Esophagus muscularis mucosa (tissue), 4 donors: ENCODE measurements at regions not wholly inside any gene's neighbourhood (a gene's known extent, or its start where the extent isn't known, plus 50 kb on each side); places are given as distances from the start of the nearest gene placed in this dataset.

ENCODE experiments used
- DNase-seq: peaks from one replicate; pipeline ENCODE4 v3.0.0-alpha.2; 2017; ENCODE audit errors: extremely low spot score
- H3K27ac ChIP-seq, 4 donors: fragments of 200-600 bp; sonication (generic); replicated peaks in 1 of 4; 1 replicate in 3 of 4; 2 replicates in 1 of 4; pipeline ENCODE4 v1.5.1; 2016 to 2019; ENCODE audit warnings: mild to moderate bottlenecking in 1 of 4
- H3K27me3 ChIP-seq, 4 donors: fragments of 200-600 bp; sonication (generic); one replicate each; pipeline versions ENCODE4 v1.5.1 to v1.6.0; 2016 to 2019
- H3K36me3 ChIP-seq, 4 donors: fragments of 200-600 bp; sonication (generic); one replicate each; pipeline ENCODE4 v1.5.1; 2016 to 2019
- H3K4me1 ChIP-seq, 4 donors: fragments of 200-600 bp; sonication (generic); one replicate each; pipeline ENCODE4 v1.5.1; 2016 to 2019
- H3K4me3 ChIP-seq, 4 donors: fragments of 200-600 bp; sonication (generic); 1 replicate in 2 of 4; 2 replicates in 2 of 4; pipeline ENCODE4 v1.5.1; 2016 to 2019; ENCODE audit warnings: mild to moderate bottlenecking in 4 of 4, moderate library complexity in 1 of 4
- H3K9me3 ChIP-seq, 4 donors: fragments of 200-600 bp; sonication (generic); 1 replicate in 3 of 4; 2 replicates in 1 of 4; pipeline ENCODE4 v1.5.1; 2016 to 2019
- EP300 ChIP-seq: sonication (generic); formaldehyde crosslinking; IDR thresholded peaks from one replicate; pipeline ENCODE4 v1.6.1; 2017; ENCODE audit warnings: antibody characterized with exemption
- POLR2A ChIP-seq: fragments of 450-650 bp; IDR thresholded peaks from one replicate; pipeline ENCODE4 v1.6.1; 2017; ENCODE audit warnings: antibody characterized with exemption, moderate library complexity, mild to moderate bottlenecking, low read depth
- POLR2AphosphoS5 ChIP-seq, 2 donors: sonication (generic); formaldehyde crosslinking; IDR thresholded peaks; one replicate each; pipeline ENCODE4 v1.6.1; 2017; ENCODE audit warnings: antibody characterized with exemption in 2 of 2
- WGBS: methylation state at CpG from one replicate; pipeline ENCODE4 v1.1.5; 2018; 5-methylcytosine and 5-hydroxymethylcytosine counted together
- intact Hi-C: fragments of 100-400 bp; cut with DNase I; formaldehyde crosslinking; loops from one replicate; pipeline ENCODE4 v1.15.1; 2023
- TF ChIP-seq, protein P1 (sequence below), 3 experiments: fragments of 200-600 bp in 2 of 3; fragments of 450-650 bp in 1 of 3; sonication (generic) in 2 of 3; IDR thresholded peaks; one replicate each; pipeline ENCODE4 v1.5.1; 2017 to 2019; ENCODE audit warnings: antibody characterized with exemption in 3 of 3, mild to moderate bottlenecking in 2 of 3, moderate library complexity in 1 of 3

DNA sequence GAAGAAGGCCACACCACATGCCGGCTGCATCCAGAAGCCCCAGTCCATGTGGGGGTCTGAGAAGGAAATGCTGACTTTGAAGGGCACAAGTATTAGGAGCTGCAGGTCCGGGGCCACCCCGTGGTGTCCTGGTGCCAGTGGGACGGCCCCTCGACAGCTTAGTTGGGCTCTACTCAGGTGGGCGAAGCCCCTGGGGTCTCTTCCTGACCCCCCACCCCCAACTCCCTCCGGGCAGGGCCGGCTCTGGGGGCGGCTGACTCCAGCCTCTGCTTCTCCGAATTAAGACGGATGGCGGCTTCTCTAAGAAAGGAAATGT, 62.1 kb upstream of the TTC34 start:
- no peak overlapping the region for H3K4me3 ChIP-seq
- no peaks in the 10 kb centered on the region for H3K36me3 ChIP-seq
- H3K4me1 ChIP-seq, result peaks cover 0 to 6% (median 0%) of the 10 kb centered on the region in 4 donors
- DNase-seq, result no peak
- peaks cover 0 to 91% (median 9%) of the 10 kb centered on the region in 4 donors for H3K27me3 ChIP-seq
- no peak overlapping the region for H3K27ac ChIP-seq
- intact Hi-C loops, result no loop called here
- WGBS, result 17% methylated on average over 6 of the region's 12 CpGs
- no peaks in the 10 kb centered on the region for H3K9me3 ChIP-seq
- TF ChIP-seq POLR2AphosphoS5 (IDR thresholded peaks at IDR 0.05), result no peak
- TF ChIP-seq EP300, result no peak
- TF ChIP-seq POLR2A, result no peak
- TF ChIP-seq, protein P1, sequence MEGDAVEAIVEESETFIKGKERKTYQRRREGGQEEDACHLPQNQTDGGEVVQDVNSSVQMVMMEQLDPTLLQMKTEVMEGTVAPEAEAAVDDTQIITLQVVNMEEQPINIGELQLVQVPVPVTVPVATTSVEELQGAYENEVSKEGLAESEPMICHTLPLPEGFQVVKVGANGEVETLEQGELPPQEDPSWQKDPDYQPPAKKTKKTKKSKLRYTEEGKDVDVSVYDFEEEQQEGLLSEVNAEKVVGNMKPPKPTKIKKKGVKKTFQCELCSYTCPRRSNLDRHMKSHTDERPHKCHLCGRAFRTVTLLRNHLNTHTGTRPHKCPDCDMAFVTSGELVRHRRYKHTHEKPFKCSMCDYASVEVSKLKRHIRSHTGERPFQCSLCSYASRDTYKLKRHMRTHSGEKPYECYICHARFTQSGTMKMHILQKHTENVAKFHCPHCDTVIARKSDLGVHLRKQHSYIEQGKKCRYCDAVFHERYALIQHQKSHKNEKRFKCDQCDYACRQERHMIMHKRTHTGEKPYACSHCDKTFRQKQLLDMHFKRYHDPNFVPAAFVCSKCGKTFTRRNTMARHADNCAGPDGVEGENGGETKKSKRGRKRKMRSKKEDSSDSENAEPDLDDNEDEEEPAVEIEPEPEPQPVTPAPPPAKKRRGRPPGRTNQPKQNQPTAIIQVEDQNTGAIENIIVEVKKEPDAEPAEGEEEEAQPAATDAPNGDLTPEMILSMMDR (IDR thresholded peaks at IDR 0.05), result no peak

DNA sequence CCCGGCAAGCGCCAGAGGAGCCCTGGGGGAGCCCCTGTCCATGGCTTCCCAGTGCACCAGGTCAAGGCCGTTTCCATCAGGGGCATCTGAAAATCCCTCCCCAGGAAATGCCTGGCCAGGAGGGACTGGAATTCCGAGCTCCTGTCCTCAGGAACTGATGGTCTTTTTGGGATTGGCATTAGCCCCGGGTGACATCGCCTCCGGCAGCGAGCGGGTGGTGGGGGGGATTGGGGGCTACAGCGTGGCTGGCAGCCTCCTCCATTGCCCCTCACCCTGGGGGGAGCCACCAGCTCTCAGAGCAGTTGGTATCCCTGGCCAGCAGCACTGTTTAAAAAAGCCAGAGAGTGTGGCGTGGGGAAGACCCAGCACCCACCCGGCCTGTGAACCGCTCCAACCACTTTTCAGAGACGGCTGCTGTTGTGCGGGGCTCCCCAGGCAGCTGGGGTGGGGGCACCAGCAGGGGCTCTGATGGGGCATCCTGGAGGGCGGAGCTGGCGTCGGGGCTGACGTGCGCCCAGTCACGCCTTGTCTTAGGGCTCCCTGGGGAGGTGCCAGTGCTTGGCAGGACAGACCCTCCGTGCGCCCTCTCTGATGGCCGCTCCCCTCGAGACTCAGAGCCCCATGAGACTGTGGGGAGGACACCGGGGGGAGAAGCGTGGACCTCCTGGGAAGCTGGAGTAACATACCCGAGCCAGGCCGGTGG, 62.9 kb upstream of the TTC34 start:
- intact Hi-C loops, result no loop called here
- no peaks in the 10 kb centered on the region for H3K36me3 ChIP-seq
- H3K27me3 ChIP-seq, result peaks cover 0 to 96% (median 9%) of the 10 kb centered on the region in 4 donors
- WGBS, result 79% methylated on average over 6 of the region's 29 CpGs
- H3K4me1 ChIP-seq, result peaks cover 0 to 6% (median 0%) of the 10 kb centered on the region in 4 donors
- no peak overlapping the region for H3K27ac ChIP-seq
- H3K4me3 ChIP-seq, result no peak overlapping the region
- no peaks in the 10 kb centered on the region for H3K9me3 ChIP-seq
- DNase-seq, result no peak
- TF ChIP-seq POLR2AphosphoS5 (IDR thresholded peaks at IDR 0.05) (no peak), POLR2A (no peak), EP300 (no peak)
- TF ChIP-seq, protein P1 (IDR thresholded peaks at IDR 0.05), result no peak

DNA sequence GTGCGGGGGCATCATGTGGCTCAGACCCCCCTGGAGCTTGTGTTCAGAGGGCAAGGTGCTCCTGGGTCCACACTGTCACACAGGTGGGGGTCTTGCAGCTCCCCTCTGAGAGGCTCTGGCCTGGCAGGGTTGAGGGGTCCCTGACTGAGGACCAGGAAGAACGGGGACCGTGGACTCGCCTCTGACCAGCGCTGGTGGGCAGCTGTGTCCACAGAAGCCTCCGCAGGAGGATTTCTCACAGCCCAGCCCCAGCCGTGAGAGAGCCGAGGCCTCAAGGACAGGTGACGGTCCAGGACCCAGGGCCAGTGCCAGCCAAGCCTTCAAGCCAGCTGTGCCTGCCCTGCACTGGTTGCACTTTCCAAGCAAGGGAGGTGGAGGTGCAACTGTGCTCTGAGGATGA, 63.5 kb upstream of the TTC34 start:
- intact Hi-C loops, result no loop called here
- H3K36me3 ChIP-seq, result no peaks in the 10 kb centered on the region
- WGBS, result 83% methylated on average over 9 of the region's 9 CpGs
- peaks cover 0 to 100% (median 9%) of the 10 kb centered on the region in 4 donors for H3K27me3 ChIP-seq
- H3K4me3 ChIP-seq, result no peak overlapping the region
- H3K9me3 ChIP-seq, result peaks cover 0 to 5% (median under 1%) of the 10 kb centered on the region in 4 donors
- peaks cover 0 to 6% (median 0%) of the 10 kb centered on the region in 4 donors for H3K4me1 ChIP-seq
- DNase-seq, result no peak
- no peak overlapping the region for H3K27ac ChIP-seq
- TF ChIP-seq EP300, result no peak
- TF ChIP-seq POLR2A, result no peak
- TF ChIP-seq, protein P1 (IDR thresholded peaks at IDR 0.05), result no peak
- no peak for TF ChIP-seq POLR2AphosphoS5 (IDR thresholded peaks at IDR 0.05)

DNA sequence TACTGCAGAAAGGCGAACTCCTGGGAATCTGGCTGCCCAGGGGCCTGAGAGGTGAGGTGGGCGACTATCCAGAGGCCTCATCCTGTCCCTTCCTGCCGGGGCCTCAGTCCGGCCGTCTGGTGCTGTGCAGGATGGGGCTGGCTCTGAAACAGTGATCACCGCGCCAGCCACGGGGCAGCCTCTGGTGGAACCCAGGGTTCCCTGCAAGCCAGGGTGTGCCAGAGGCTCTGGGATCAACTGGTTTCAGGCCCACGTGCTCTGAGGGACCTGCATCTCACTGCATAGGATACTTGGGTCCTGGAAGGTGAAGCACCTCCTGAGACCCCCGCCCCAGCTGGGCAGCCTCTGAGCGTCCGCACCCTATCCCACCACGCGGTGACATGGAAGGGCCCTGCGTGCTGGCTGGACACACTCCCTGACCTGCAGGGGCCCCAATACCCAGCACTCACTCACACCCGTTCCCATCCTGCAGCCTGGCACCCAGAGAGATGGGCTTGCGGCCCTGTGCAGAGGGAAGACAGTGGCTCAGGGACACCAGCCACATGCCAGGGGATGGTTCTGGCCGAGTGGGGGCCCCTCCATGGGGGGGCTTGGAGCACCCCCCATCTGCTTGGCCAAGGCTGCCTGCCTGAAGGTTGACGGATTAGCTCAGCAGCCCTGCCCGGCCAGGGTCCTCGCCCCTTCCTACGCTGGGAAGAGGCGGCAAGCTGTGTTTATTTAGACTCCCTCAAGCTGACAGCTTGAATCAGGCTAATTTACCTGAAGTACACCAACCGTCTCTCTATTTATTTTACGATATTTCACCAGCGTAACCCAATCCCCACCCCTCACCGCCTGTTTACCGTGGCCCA, 64.3 kb upstream of the TTC34 start:
- H3K27me3 ChIP-seq, result peaks cover 0 to 100% (median 9%) of the 10 kb centered on the region in 4 donors
- WGBS, result 62% methylated on average over 18 of the region's 28 CpGs
- H3K9me3 ChIP-seq, result peaks cover 2 to 12% (median 9%) of the 10 kb centered on the region in 4 donors
- peaks cover 0 to 6% (median 0%) of the 10 kb centered on the region in 4 donors for H3K4me1 ChIP-seq
- no peak overlapping the region for H3K27ac ChIP-seq
- no peaks in the 10 kb centered on the region for H3K36me3 ChIP-seq
- intact Hi-C loops, result no loop called here
- H3K4me3 ChIP-seq, result no peak overlapping the region
- no peak for DNase-seq
- TF ChIP-seq EP300 (no peak), POLR2AphosphoS5 (IDR thresholded peaks at IDR 0.05) (no peak), POLR2A (no peak)
- TF ChIP-seq, protein P1 (IDR thresholded peaks at IDR 0.05), result no peak
